ENCODE measurements at regions not wholly inside any gene's neighbourhood (a gene's known extent, or its start where the extent isn't known, plus 50 kb on each side); places are given as distances from the start of the nearest gene placed in this dataset.

DNA sequence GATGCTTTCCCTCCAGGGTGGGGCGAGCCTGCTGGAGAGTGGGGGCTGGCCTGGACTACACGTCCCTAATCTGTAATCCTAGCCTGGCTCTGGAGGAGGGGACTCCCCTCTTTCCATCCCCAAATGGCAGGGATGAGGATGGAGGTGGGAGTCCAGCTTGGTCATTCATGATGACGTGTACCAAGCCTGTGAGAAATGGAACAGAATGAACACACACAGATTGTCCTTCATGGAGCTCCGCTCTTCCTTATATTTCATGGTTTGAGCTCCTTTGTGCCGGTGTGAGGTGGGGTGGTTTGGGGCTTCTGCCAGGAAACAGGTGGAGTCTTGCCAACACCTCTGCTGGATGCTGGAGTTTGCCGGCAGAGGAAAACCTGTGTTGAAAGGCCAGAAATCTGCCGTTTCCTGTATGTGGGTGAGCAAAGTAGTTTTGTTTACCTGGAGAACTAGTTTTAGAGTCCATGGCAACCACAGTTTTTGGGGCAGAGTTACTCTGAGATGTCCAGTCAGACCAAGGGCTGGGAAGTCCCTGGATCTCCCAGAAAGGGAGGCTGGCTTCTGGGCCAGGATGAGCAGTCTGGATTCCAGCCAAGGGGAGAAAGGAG is 417.6 kb upstream of the MEX3C start:
- Mint-ChIP-seq H3K4me1 (no peaks in the 10 kb centered on the region), H3K4me3 (no peak overlapping the region), H3K36me3 (ENCODE audit: low read depth) (no peaks in the 10 kb centered on the region), H3K27me3 (peaks cover 10% of the 10 kb centered on the region), H3K9me3 (no peaks in the 10 kb centered on the region), H3K27ac (no peak overlapping the region)
- ATAC-seq (ENCODE audit: low read depth) (no peak), DNase-seq (no peak)
- CTCF ChIA-PET, result no interaction called here
- POLR2A ChIA-PET, result no interaction called here
- TF ChIP-seq, protein P1, sequence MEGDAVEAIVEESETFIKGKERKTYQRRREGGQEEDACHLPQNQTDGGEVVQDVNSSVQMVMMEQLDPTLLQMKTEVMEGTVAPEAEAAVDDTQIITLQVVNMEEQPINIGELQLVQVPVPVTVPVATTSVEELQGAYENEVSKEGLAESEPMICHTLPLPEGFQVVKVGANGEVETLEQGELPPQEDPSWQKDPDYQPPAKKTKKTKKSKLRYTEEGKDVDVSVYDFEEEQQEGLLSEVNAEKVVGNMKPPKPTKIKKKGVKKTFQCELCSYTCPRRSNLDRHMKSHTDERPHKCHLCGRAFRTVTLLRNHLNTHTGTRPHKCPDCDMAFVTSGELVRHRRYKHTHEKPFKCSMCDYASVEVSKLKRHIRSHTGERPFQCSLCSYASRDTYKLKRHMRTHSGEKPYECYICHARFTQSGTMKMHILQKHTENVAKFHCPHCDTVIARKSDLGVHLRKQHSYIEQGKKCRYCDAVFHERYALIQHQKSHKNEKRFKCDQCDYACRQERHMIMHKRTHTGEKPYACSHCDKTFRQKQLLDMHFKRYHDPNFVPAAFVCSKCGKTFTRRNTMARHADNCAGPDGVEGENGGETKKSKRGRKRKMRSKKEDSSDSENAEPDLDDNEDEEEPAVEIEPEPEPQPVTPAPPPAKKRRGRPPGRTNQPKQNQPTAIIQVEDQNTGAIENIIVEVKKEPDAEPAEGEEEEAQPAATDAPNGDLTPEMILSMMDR (IDR thresholded peaks at IDR 0.05), result no peak
- intact Hi-C loops (cut with micrococcal nuclease), result no loop called here

DNA sequence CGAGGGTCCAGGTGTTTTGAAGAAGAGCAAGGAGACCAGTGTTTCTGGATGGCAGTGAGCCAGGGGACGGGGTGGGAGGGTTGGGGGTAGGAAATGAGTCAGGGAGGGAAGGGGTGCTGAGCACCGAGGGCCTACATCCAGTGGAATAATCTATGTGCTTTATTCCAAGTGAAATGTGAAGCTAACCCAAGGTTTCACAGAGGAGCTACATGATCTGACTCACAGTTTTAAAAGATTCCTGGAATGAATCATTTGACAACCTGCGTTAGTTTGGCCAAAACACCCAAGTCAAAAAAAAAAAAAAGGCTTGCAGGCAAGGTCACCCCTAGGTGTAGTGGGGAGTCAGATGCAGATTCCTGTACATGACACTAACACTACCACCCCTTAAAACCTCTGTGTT is 419.7 kb upstream of the MEX3C start:
- no peaks in the 10 kb centered on the region for H3K36me3 Mint-ChIP-seq (ENCODE audit: low read depth)
- no peak overlapping the region for H3K4me3 Mint-ChIP-seq
- ATAC-seq (ENCODE audit: low read depth), result no peak
- ChIA-PET POLR2A (no interaction called here), CTCF (interaction anchor here (0.6 kb wide), 1 partner anchor 139 kb away, joined by 3 read pairs; no protein-coding TSS in a partner anchor)
- H3K9me3 Mint-ChIP-seq, result no peaks in the 10 kb centered on the region
- no peak overlapping the region for H3K27ac Mint-ChIP-seq
- no peak for DNase-seq
- peaks cover 19% of the 10 kb centered on the region for H3K27me3 Mint-ChIP-seq
- no peaks in the 10 kb centered on the region for H3K4me1 Mint-ChIP-seq
- TF ChIP-seq, protein P1 (IDR thresholded peaks at IDR 0.05), result no peak
- intact Hi-C loops (cut with micrococcal nuclease), result no loop called here

DNA sequence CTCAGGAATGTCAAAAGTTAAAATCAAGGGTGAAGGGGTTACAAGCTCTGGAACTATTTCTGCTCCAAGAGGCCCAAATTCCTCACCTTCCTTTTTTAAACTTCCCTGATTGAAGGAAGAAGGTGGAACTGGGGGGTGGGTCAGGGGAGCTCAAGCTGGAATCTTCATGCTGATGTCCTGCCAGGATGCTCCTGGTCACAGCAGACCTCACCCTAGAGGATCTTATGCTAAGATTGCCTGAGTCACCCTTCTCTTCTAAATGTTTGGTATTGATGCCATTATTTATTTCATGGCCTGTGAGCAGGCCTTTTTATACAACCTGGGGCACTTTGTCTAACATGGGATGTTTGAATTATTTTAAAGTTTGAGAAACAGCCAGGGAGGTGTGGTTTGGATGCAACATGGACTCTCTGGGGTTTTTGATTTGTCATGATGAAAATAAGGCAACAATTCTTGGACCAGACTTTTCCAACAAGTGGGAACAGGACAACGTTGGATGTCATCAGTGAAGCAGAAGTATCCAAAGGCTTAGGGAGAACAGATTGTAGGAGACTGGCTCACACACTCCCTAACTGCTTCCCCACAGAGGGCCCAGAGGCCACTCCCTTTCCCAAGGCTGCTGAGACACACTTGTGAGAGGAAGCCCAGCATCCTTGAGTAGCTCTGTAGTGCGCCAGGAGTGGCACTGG is 420.2 kb upstream of the MEX3C start:
- Mint-ChIP-seq H3K27ac (no peak overlapping the region), H3K27me3 (peaks cover 21% of the 10 kb centered on the region), H3K9me3 (no peaks in the 10 kb centered on the region), H3K4me3 (no peak overlapping the region), H3K36me3 (ENCODE audit: low read depth) (no peaks in the 10 kb centered on the region), H3K4me1 (no peaks in the 10 kb centered on the region)
- ChIA-PET POLR2A (no interaction called here), CTCF (interaction anchor here (0.6 kb wide), 1 partner anchor 140 kb away, joined by 3 read pairs; no protein-coding TSS in a partner anchor)
- intact Hi-C loops (cut with micrococcal nuclease), result no loop called here
- ATAC-seq (ENCODE audit: low read depth) (no peak), DNase-seq (no peak)
- TF ChIP-seq, protein P1 (IDR thresholded peaks at IDR 0.05), result no peak

DNA sequence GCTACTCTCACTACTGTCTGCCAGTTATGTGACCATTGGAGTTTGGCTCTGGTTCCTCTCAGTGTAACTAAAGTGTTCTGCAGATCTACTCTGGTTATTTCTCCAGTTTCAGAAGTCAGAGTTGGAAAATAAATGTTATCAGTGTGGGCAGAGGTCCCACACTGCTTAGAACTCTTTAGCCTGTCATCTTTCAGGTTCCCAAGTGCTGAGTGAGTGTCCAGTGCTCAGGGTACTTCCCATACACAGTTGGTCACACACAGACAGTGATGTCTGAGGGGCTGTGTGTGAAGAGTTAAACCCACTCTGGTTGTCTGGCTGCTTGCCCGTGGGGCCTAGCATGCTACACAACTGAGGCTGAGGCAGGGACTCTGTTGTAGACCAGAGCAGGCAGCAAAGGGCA is 421.8 kb upstream of the MEX3C start:
- intact Hi-C loops (cut with micrococcal nuclease), result no loop called here
- TF ChIP-seq, protein P1 (IDR thresholded peaks at IDR 0.05), result no peak
- Mint-ChIP-seq H3K4me3 (no peak overlapping the region), H3K27ac (no peak overlapping the region), H3K4me1 (no peaks in the 10 kb centered on the region), H3K9me3 (no peaks in the 10 kb centered on the region), H3K36me3 (ENCODE audit: low read depth) (no peaks in the 10 kb centered on the region), H3K27me3 (peaks cover 21% of the 10 kb centered on the region)
- ATAC-seq (ENCODE audit: low read depth), result no peak
- ChIA-PET POLR2A (no interaction called here), CTCF (no interaction called here)
- DNase-seq, result no peak

DNA sequence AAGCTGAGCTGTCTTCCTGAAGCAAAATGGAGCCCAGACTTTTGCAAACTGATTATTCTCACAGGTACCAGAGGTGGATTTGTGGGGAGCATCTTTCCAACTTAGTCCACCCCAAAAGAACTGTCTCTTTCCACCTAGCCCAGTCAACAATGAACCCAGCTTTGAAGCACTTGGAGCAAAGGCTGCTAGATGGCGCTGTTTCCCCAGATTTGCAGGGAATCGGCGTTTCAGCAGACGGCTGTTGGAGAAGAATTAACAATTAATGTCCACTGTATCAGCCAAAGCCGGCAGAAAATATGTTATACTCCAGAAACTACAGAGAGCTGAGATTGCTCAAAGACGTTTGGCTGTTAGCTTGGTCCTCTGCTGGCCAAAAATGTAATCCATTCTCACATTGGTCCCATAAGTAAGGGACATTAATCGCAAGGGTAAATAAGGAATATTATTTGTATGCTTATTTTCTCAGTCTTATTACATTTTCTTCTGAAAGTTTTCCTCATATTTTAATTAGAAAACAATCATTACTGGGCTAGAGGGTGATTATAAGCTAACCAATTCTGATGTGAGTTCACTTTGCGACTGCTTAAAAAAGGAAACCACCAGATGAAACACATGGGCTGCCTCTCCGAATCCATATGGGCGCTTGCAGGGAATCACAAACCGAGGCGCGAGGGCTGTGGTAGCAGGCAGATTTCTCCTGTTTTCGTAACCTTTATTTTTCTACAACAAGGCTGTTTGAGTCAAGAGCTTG is 423.8 kb upstream of the MEX3C start:
- POLR2A ChIA-PET, result no interaction called here
- H3K9me3 Mint-ChIP-seq, result no peaks in the 10 kb centered on the region
- DNase-seq (no peak), ATAC-seq (ENCODE audit: low read depth) (no peak)
- H3K27ac Mint-ChIP-seq, result no peak overlapping the region
- intact Hi-C loops (cut with micrococcal nuclease), result loop anchor here (5.0 kb wide), 1 partner anchor 1761 kb away; no protein-coding TSS in a partner anchor
- H3K4me3 Mint-ChIP-seq, result no peak overlapping the region
- H3K27me3 Mint-ChIP-seq, result peaks cover 18% of the 10 kb centered on the region
- no peaks in the 10 kb centered on the region for H3K36me3 Mint-ChIP-seq (ENCODE audit: low read depth)
- TF ChIP-seq, protein P1 (IDR thresholded peaks at IDR 0.05), result no peak
- H3K4me1 Mint-ChIP-seq, result no peaks in the 10 kb centered on the region
- CTCF ChIA-PET, result interaction anchor here (0.8 to 1.3 kb wide), 2 partner anchors 9 to 16 kb away, joined by 3 read pairs; no protein-coding TSS in a partner anchor

Measured in activated B cell treated with CpG ODN at 0.5 μM for 24 hours (primary cell).